Vagina (tissue), 2 donors: ENCODE measurements at regions not wholly inside any gene's neighbourhood (a gene's known extent, or its start where the extent isn't known, plus 50 kb on each side); places are given as distances from the start of the nearest gene placed in this dataset.

Experiments
- CTCF ChIP-seq, 3 experiments: fragments of 450-650 bp in 2 of 3; fragments of 200-600 bp in 1 of 3; sonication (generic) in 1 of 3; IDR thresholded peaks; one replicate each; pipeline ENCODE4 v1.5.1; 2017 to 2019; ENCODE audit warnings: antibody characterized with exemption in 3 of 3, mild to moderate bottlenecking in 2 of 3, moderate library complexity in 2 of 3
- POLR2A ChIP-seq, 2 donors: fragments of 450-650 bp; IDR thresholded peaks; one replicate each; pipeline ENCODE4 v1.6.1; 2017; ENCODE audit warnings: antibody characterized with exemption in 2 of 2, mild to moderate bottlenecking in 2 of 2, moderate library complexity in 2 of 2
- POLR2AphosphoS5 ChIP-seq, 2 donors: sonication (generic); formaldehyde crosslinking; IDR thresholded peaks; one replicate each; pipeline ENCODE4 v1.9.0; 2017; ENCODE audit warnings: antibody characterized with exemption in 2 of 2, mild to moderate bottlenecking in 2 of 2, low read depth in 1 of 2; ENCODE audit not compliant: insufficient read depth in 1 of 2

- TF ChIP-seq CTCF (IDR thresholded peaks at IDR 0.05) = no peak
- no peak for TF ChIP-seq POLR2AphosphoS5 (IDR thresholded peaks at IDR 0.05; ENCODE audit: insufficient read depth in 1 of 2, low read depth in 1 of 2)
- no peak for TF ChIP-seq POLR2A (IDR thresholded peaks at IDR 0.05)
These were observed 548.1 kb upstream of the HS3ST1 start for GRCh38 chr4:11976726-11977263.
